Endodermal cell (in vitro differentiated cells): ENCODE measurements at regions not wholly inside any gene's neighbourhood (a gene's known extent, or its start where the extent isn't known, plus 50 kb on each side); places are given as distances from the start of the nearest gene placed in this dataset.
"Not testable (repeated sequence)": the region's sequence is repeated elsewhere in the genome, so short reads cannot be mapped to it uniquely, and the experiment has no call there.

ENCODE experiments used
- DNase-seq: peaks from one replicate; pipeline ENCODE4 v3.0.0-alpha.2; 2017
- H3K27ac ChIP-seq: 2 replicates; pipeline ENCODE4 v1.5.1; 2013; ENCODE audit warnings: mild to moderate bottlenecking, low read depth, low read length, moderate library complexity
- H3K27me3 ChIP-seq: 2 replicates; pipeline ENCODE4 v1.6.1; 2013; ENCODE audit warnings: mild to moderate bottlenecking, low read length, moderate library complexity; ENCODE audit not compliant: insufficient read depth, control insufficient read depth, poor library complexity, severe bottlenecking
- H3K36me3 ChIP-seq: 2 replicates; pipeline ENCODE4 v1.7.0; 2013; ENCODE audit warnings: mild to moderate bottlenecking, low read length, moderate library complexity; ENCODE audit not compliant: control insufficient read depth, insufficient read depth
- H3K4me1 ChIP-seq: one replicate; pipeline ENCODE4 v1.7.0; 2013; ENCODE audit warnings: low read length; ENCODE audit not compliant: control insufficient read depth, insufficient read depth
- H3K4me3 ChIP-seq: 2 replicates; pipeline ENCODE4 v1.5.1; 2013; ENCODE audit warnings: mild to moderate bottlenecking, low read length, moderate library complexity
- H3K9ac ChIP-seq: 2 replicates; pipeline ENCODE4 v1.6.1; 2013; ENCODE audit warnings: mild to moderate bottlenecking, low read length, moderate library complexity; ENCODE audit not compliant: poor library complexity, severe bottlenecking; ENCODE audit errors: extremely low read depth
- H3K9me3 ChIP-seq: 2 replicates; pipeline ENCODE4 v1.6.1; 2013; ENCODE audit warnings: mild to moderate bottlenecking, low read length, moderate library complexity; ENCODE audit not compliant: control insufficient read depth
- H3K27ac Mint-ChIP-seq: 2 replicates; pipeline ENCODE4 v1.8.0; 2020; ENCODE audit warnings: mixed read lengths
- H3K27me3 Mint-ChIP-seq: 2 replicates; pipeline ENCODE4 v1.8.0; 2021; ENCODE audit warnings: mild to moderate bottlenecking, mixed read lengths; ENCODE audit not compliant: insufficient read depth
- H3K36me3 Mint-ChIP-seq: 2 replicates; pipeline ENCODE4 v1.8.0; 2020; ENCODE audit warnings: low read depth, mixed read lengths
- H3K4me1 Mint-ChIP-seq: 2 replicates; pipeline ENCODE4 v1.8.0; 2020; ENCODE audit warnings: mixed read lengths
- H3K4me3 Mint-ChIP-seq: 2 replicates; pipeline ENCODE4 v1.8.0; 2020; ENCODE audit warnings: mild to moderate bottlenecking, moderate library complexity, mixed read lengths
- H3K9me3 Mint-ChIP-seq: 2 replicates; pipeline ENCODE4 v1.8.0; 2020; ENCODE audit warnings: mild to moderate bottlenecking, mixed read lengths
- WGBS, 2 experiments: methylation state at CpG; one replicate each; pipeline versions ENCODE4 v1.1.5 to v1.1.7; 2013; ENCODE audit warnings: missing lambda C conversion rate in 2 of 2, mixed read lengths in 1 of 2; ENCODE audit not compliant: insufficient coverage in 1 of 2, insufficient read length in 1 of 2; 5-methylcytosine and 5-hydroxymethylcytosine counted together
- TF ChIP-seq, protein P1 (sequence below): fragments of 200-600 bp; sonication (generic); conservative IDR thresholded peaks from 2 replicates; pipeline ENCODE4 v1.5.0; 2021; ENCODE audit warnings: antibody characterized with exemption, mild to moderate bottlenecking

DNA sequence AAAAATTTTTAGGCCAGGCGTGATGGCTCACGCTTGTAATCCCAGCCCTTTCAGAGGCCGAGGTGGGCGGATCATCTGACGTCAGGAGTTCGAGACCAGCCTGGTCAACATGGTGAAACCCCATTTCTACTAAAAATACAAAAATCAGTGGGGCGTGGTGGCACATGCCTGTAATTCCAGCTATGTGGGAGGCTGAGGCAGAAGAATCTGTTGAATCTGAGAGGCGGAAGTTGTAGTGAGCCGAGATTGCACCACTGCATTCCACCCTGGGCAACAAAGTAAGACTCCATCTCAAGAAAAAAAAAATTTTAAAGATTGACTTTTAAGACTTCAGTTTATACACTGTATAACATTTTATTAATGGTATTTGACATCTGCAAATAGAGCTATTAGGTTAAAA is 60.1 kb upstream of the GNAQ start:
- peaks cover 5% of the 10 kb centered on the region for H3K27me3 Mint-ChIP-seq
- no peaks in the 10 kb centered on the region for H3K9me3 ChIP-seq
- H3K9ac ChIP-seq = no peak overlapping the region
- H3K4me3 Mint-ChIP-seq = no peak overlapping the region
- WGBS, 2 experiments = 88 to 95% methylated on average over 9 of the region's 9 CpGs
- no peaks in the 10 kb centered on the region for H3K4me1 Mint-ChIP-seq
- DNase-seq = no peak
- no peak overlapping the region for H3K4me3 ChIP-seq
- no peak overlapping the region for H3K27ac Mint-ChIP-seq
- H3K36me3 ChIP-seq = no peaks in the 10 kb centered on the region
- no peaks in the 10 kb centered on the region for H3K4me1 ChIP-seq
- H3K9me3 Mint-ChIP-seq = peaks cover 9% of the 10 kb centered on the region
- no peaks in the 10 kb centered on the region for H3K27me3 ChIP-seq
- TF ChIP-seq, protein P1, sequence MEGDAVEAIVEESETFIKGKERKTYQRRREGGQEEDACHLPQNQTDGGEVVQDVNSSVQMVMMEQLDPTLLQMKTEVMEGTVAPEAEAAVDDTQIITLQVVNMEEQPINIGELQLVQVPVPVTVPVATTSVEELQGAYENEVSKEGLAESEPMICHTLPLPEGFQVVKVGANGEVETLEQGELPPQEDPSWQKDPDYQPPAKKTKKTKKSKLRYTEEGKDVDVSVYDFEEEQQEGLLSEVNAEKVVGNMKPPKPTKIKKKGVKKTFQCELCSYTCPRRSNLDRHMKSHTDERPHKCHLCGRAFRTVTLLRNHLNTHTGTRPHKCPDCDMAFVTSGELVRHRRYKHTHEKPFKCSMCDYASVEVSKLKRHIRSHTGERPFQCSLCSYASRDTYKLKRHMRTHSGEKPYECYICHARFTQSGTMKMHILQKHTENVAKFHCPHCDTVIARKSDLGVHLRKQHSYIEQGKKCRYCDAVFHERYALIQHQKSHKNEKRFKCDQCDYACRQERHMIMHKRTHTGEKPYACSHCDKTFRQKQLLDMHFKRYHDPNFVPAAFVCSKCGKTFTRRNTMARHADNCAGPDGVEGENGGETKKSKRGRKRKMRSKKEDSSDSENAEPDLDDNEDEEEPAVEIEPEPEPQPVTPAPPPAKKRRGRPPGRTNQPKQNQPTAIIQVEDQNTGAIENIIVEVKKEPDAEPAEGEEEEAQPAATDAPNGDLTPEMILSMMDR = no peak
- no peak overlapping the region for H3K27ac ChIP-seq
- H3K36me3 Mint-ChIP-seq = no peaks in the 10 kb centered on the region

DNA sequence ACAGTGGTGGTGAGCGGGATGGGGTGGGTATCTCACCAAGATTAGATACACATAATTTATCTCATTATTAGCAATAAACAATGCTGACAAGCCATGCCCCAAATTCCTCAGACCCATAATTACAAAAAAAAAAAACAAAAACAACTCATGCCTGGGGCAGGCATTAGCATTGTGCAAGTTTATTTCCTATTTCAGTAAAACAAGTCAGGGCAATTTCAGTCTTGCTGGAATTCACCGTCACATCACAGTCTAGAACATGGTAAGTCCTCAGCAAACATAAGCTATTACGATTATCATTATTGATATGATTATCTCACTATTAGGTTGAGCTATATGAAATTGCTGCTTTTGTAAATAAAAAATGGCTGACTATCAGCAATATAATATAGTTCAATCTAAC is 57.5 kb upstream of the GNAQ start:
- Mint-ChIP-seq H3K4me3 (no peak overlapping the region), H3K27me3 (peaks cover 8% of the 10 kb centered on the region), H3K4me1 (no peaks in the 10 kb centered on the region), H3K36me3 (no peaks in the 10 kb centered on the region), H3K9me3 (peaks cover 10% of the 10 kb centered on the region), H3K27ac (no peak overlapping the region)
- TF ChIP-seq, protein P1 = no peak
- 96% methylated on average over 1 of the region's 3 CpGs; no CpG with 5 or more reads in 1 of the 2 experiments for WGBS, 2 experiments
- Histone ChIP-seq H3K4me1 (no peaks in the 10 kb centered on the region), H3K27me3 (no peaks in the 10 kb centered on the region), H3K36me3 (no peaks in the 10 kb centered on the region), H3K4me3 (no peak overlapping the region), H3K9me3 (no peaks in the 10 kb centered on the region), H3K9ac (no peak overlapping the region), H3K27ac (no peak overlapping the region)
- DNase-seq = no peak

DNA sequence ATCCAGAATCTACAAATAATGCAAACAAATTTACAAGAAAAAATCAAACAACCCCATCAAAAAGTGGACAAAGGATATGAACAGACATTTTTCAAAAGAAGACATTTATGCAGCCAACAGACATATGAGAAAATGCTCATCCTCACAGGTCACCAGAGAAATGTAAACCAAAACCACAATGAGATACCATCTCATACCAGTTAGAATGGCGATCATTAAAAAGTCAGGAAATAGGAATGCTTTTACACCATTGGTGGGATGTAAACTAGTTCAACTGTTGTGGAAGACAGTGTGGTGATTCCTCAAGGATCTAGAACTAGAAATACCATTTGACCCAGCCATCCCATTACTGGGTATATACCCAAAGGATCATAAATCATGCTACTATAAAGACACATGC is 56.6 kb upstream of the GNAQ start:
- H3K36me3 ChIP-seq, H3K36me3 Mint-ChIP-seq, H3K9me3 ChIP-seq, H3K4me1 ChIP-seq, H3K27ac ChIP-seq, DNase-seq, H3K4me3 Mint-ChIP-seq, H3K4me1 Mint-ChIP-seq, H3K27ac Mint-ChIP-seq, H3K9ac ChIP-seq, H3K4me3 ChIP-seq, H3K27me3 ChIP-seq, H3K27me3 Mint-ChIP-seq: not testable (repeated sequence)
- peaks cover 17% of the 10 kb centered on the region for H3K9me3 Mint-ChIP-seq
- no CpG with 5 or more reads among the region's 1 CpG for WGBS, 2 experiments
